Ascending aorta (tissue), 2 donors: ENCODE measurements at regions not wholly inside any gene's neighbourhood (a gene's known extent, or its start where the extent isn't known, plus 50 kb on each side); places are given as distances from the start of the nearest gene placed in this dataset.

ENCODE experiments used
- DNase-seq, 2 donors: peaks; one replicate each; pipeline ENCODE4 v3.0.0-alpha.2; 2019; ENCODE audit warnings: low spot score in 2 of 2
- H3K27ac ChIP-seq, 2 donors: fragments of 200-600 bp; sonication (generic); one replicate each; pipeline ENCODE4 v1.5.1; 2016 to 2017; ENCODE audit warnings: mild to moderate bottlenecking in 1 of 2
- H3K27me3 ChIP-seq: fragments of 200-600 bp; sonication (generic); one replicate; pipeline ENCODE4 v1.5.1; 2017
- H3K36me3 ChIP-seq, 2 donors: fragments of 200-600 bp; sonication (generic); one replicate each; pipeline ENCODE4 v1.5.1; 2016
- H3K4me1 ChIP-seq, 2 donors: fragments of 200-600 bp; sonication (generic); one replicate each; pipeline ENCODE4 v1.5.1; 2016 to 2017; ENCODE audit warnings: mild to moderate bottlenecking in 1 of 2
- H3K4me3 ChIP-seq, 2 donors: fragments of 200-600 bp; sonication (generic); one replicate each; pipeline ENCODE4 v1.5.1; 2016 to 2017; ENCODE audit warnings: mild to moderate bottlenecking in 1 of 2
- H3K9me3 ChIP-seq, 2 donors: fragments of 200-600 bp; sonication (generic); one replicate each; pipeline ENCODE4 v1.5.1; 2016
- CTCF ChIP-seq, 3 experiments: fragments of 200-600 bp in 2 of 3; fragments of 450-650 bp in 1 of 3; sonication (generic) in 2 of 3; IDR thresholded peaks; one replicate each; pipeline ENCODE4 v1.5.1; 2016 to 2019; ENCODE audit warnings: antibody characterized with exemption in 3 of 3, mild to moderate bottlenecking in 1 of 3, moderate library complexity in 1 of 3
- intact Hi-C: fragments of 100-400 bp; cut with DNase I; formaldehyde crosslinking; loops from one replicate; pipeline ENCODE4 v1.15.1; 2023

- Histone ChIP-seq H3K36me3 (no peaks in the 10 kb centered on the region), H3K27me3 (no peaks in the 10 kb centered on the region), H3K27ac (no peak overlapping the region), H3K4me3 (no peak overlapping the region), H3K9me3 (no peaks in the 10 kb centered on the region), H3K4me1 (no peaks in the 10 kb centered on the region)
- DNase-seq, result no peak
- TF ChIP-seq CTCF (IDR thresholded peaks at IDR 0.05), result no peak
- intact Hi-C loops, result no loop called here
Measured at GRCh38 chr4:8765084-8765483, 106.6 kb downstream of the HMX1 start.

- H3K9me3 ChIP-seq, result no peaks in the 10 kb centered on the region
- intact Hi-C loops, result no loop called here
- no peak for DNase-seq
- no peaks in the 10 kb centered on the region for H3K27me3 ChIP-seq
- H3K4me1 ChIP-seq, result no peaks in the 10 kb centered on the region
- TF ChIP-seq CTCF (IDR thresholded peaks at IDR 0.05), result no peak
- H3K4me3 ChIP-seq, result no peak overlapping the region
- H3K27ac ChIP-seq, result no peak overlapping the region
- H3K36me3 ChIP-seq, result no peaks in the 10 kb centered on the region
Measured at GRCh38 chr4:8763966-8764901, 107.4 kb downstream of the HMX1 start.

- intact Hi-C loops, result no loop called here
Measured at GRCh38 chr4:8762951-8763735, 108.5 kb downstream of the HMX1 start.

GRCh38 chr4:8762356-8762755 lies 109.3 kb downstream of the HMX1 start:
- no peaks in the 10 kb centered on the region for H3K9me3 ChIP-seq
- H3K36me3 ChIP-seq, result no peaks in the 10 kb centered on the region
- no peak overlapping the region for H3K4me3 ChIP-seq
- TF ChIP-seq CTCF (IDR thresholded peaks at IDR 0.05), result no peak
- DNase-seq, result no peak
- intact Hi-C loops, result no loop called here
- H3K4me1 ChIP-seq, result no peaks in the 10 kb centered on the region
- no peaks in the 10 kb centered on the region for H3K27me3 ChIP-seq
- no peak overlapping the region for H3K27ac ChIP-seq

More at GRCh38 chr4:8762951-8763735, 108.5 kb downstream of the HMX1 start:
- H3K4me3 ChIP-seq, result no peak overlapping the region
- no peak for DNase-seq
- no peak overlapping the region for H3K27ac ChIP-seq
- no peak for TF ChIP-seq CTCF (IDR thresholded peaks at IDR 0.05)
- no peaks in the 10 kb centered on the region for H3K27me3 ChIP-seq
- no peaks in the 10 kb centered on the region for H3K9me3 ChIP-seq
- H3K4me1 ChIP-seq, result no peaks in the 10 kb centered on the region
- no peaks in the 10 kb centered on the region for H3K36me3 ChIP-seq

GRCh38 chr4:8761824-8762205 lies 109.8 kb downstream of the HMX1 start:
- no peaks in the 10 kb centered on the region for H3K4me1 ChIP-seq
- no peaks in the 10 kb centered on the region for H3K36me3 ChIP-seq
- TF ChIP-seq CTCF (IDR thresholded peaks at IDR 0.05), result no peak
- DNase-seq, result no peak
- intact Hi-C loops, result no loop called here
- H3K27me3 ChIP-seq, result no peaks in the 10 kb centered on the region
- no peaks in the 10 kb centered on the region for H3K9me3 ChIP-seq
- no peak overlapping the region for H3K27ac ChIP-seq
- H3K4me3 ChIP-seq, result no peak overlapping the region
